DMS153 treated with DMSO at 0.1 percent for 48 hours (cell line): ENCODE measurements at regions not wholly inside any gene's neighbourhood (a gene's known extent, or its start where the extent isn't known, plus 50 kb on each side); places are given as distances from the start of the nearest gene placed in this dataset.

Experiments
- DNase-seq: peaks from one replicate; lab custom pipeline; 2025; ENCODE audit not compliant: unreplicated experiment; lab: John Stamatoyannopoulos, UW

DNA sequence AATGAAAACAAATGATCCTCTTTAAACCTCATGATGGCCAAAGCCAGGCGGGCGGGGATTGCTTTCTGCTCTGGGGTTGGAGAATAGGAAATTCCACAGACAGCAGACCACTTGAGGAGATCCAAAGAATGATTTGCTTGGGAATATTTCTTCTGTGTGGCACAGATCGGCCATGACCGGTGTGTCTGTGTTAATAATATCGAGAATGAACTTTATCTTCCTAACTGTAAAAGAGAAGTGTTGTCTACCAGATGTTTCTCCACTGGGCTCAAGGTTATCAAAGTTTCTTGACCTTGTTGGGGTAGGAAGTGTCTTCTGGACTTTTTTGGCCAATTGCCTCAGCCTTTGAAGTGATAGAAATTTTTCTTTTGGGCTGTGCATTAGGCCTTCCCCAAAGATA, 186.6 kb upstream of the ZFHX3 start:
- no peak for DNase-seq

DNA sequence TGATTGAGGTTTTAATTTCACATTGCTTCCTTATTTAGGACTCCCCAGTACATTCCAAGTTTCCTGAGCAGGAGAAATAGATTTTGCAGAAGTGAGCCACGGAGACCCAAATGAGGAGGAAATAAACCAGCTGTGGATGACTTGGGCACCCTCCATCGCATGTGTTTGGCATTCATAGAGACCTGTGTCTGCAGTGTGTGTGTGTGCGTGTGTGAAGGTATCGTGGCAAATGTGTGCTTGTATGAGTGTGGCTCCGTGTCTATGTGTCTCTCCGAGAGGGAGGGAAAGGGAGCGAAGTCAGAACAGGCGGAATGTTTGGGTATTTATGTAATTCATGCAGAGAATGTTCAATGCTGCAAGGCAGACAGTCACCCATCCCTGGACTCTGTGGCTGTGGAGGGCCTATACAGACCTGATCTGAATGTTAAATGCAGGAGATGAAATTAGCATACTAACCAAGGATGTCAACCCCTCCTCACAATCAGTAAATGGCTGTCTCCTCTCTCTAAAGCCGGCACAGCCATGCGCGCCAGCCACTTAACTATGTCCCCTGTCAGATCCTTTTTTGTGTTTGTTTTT, 186.0 kb upstream of the ZFHX3 start:
- DNase-seq = no peak

DNA sequence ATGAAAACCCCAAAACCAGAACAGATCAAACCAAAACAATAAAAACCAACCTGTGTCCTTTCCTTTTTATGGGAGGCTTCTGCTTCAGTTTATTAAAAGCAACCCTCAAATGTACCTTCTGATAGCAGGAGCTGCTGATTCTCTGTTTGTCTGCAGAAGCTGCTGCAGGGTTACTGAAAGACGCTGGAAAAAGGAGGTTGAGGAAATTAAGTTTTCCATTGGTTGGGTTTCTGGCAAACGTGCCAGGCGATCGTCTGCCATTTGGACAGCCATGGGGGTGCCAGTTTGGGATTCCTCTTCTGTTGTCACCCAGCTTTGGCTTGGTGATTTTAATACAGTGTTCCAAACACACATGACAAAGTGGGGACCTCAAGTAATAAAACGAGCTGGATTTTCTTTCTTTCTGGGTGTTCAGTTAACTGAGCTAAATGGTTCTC, 185.4 kb upstream of the ZFHX3 start:
- no peak for DNase-seq

DNA sequence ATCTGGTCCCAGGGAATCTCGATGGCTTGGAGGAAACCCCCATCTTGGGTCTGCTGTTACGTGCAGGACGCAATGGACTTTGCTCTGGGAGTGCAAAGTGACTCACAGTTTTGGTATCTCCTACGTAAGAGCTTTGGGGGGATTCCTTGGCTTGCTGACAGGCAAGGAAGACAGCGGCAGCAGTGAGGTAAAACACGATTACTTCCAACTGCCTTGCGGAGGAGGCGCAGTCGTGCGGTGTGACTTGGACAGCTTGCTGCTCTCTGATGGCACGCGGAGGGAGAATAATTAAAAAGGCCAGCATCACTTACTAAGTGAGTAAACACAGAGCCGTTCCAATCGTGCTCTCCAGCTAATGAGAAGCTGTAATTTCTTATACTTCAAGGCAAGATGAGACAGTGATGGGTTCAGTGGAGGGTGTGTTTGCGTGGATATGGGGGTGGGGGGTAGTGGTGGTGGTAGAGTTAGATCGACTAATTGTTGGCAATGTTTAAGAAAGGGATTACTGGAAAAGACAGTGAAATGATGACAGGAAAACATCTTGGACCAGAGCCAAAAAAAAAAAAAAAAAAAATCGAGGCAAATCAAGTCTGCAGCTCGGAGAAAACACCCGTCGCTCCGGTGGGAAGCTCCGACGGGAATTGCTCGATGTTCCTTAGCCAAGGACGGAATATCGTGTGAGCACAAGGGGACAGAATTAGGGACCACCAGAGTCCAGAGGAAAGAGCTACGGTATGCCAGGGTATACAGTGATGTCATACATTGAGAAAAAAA, 184.8 kb upstream of the ZFHX3 start:
- no peak for DNase-seq

DNA sequence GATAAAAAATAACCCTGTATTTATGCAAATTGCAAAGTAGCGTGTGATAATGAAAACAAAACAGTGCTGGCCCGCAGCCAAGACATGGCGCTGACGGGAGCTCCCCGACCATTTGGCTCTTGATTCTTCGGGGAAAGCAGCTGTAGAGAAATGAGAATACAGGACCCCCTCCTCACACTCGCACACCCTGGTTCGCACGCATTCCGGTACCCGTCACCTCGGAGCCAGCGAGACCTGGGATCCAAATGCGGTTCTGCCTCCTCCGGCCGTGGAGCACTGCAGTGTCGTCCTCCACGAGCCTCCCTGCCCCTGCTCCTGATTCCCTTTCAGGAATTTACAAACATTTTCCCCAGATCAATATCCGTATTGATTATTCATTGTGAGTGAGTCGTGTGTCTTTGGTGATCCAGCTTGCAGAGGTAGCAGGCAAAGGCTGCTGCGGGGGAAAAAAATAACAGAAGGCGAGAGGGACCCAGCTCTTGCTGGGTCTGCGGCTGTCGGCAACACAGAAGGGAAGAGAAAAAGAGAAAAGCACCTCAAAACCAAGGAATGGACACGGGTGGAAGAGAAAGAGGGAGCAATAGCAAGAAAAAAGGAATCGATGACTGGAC, 184.1 kb upstream of the ZFHX3 start:
- DNase-seq = no peak

DNA sequence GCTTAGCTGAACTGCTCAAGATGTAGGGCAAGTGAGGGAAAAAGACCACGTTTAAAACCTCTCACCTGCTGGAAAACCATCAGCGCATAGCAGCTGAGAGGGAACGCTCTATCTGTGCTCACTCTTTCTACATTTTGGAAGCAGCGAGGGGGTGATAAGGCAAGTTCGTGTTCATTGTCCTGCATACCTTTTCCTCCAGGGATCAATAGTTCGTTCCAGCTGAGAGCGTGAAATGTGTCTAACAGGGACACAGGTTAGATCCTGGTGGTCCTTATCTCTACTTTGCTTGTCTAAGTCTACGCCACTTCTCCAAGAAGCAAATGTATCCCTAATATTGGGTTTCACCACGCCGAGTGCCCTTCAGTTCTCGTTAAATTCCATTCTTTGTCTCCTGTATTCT, 183.5 kb upstream of the ZFHX3 start:
- DNase-seq = no peak

DNA sequence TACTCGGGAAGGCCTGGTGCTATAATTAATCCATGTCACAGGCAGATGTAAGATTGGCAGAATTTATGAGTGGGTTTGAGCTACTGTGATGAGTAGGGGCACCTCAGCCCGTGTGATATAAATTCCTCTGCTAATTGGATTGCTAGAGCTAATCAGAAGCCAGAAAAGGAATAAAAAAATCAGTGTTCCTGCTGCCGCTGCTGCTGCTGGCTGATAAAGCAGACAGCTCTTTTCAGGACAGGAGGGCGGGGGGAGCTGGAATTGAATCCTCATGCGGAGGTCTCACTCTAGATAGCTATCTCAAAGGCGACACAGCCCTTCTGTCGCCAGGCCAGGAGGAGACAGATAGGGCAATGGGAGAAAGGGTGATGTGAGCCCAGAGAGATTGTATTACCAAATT, 182.7 kb upstream of the ZFHX3 start:
- DNase-seq = no peak

DNA sequence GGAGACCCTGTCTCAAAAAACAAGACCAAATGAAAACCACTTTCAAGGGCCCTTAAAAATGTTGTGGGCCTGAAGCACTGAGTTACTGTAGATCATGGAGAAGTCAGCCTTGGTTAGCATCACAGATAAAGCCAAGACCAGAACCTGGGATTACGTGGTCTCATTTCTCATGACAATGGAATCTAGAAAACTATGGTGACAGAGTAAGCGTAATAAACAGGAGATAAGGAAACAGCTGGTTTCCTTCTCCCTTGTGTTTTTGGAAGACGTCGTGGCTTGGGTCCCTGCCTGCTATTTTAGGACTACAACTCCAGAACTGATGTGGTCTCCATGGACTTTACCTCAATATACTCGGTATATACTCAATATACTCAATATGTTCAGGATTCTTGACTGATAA, 180.7 kb upstream of the ZFHX3 start:
- DNase-seq = no peak

DNA sequence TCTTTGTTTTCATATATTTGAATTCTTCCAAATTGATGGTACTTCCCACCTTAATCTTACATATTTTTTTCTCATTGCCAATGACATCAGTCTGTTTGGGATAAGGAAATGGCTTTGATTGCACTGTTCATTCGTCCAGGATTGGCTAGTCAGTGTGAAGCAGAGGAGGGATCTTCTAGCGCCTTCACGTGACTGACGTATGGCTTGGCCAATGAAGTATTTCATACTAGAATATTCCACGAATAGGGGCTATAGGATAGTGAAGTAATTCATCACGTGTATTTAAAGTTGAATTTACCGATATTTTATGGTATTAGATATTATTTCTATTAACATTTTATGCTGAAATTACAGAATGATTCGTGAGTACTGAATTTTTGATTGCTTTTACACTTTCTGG, 178.7 kb upstream of the ZFHX3 start:
- no peak for DNase-seq

DNA sequence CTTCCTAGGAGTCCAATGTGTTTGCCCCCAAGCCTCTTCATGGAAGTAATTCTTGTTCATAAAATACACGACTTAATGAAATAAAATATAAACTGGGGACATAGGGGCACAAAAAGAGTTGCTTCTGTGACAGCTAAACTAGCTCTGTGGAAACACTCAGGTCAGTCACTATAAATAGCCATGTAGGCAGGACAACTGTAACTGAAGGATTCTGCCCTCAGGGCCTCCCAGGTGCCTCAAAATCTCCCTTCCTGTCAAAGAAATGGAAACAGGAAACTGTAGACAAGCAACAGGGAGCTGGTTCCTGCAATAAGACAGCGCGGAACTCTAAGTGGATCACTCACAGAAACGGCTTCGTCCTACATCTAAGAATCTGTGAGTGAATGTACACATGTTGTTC, 178.1 kb upstream of the ZFHX3 start:
- no peak for DNase-seq

DNA sequence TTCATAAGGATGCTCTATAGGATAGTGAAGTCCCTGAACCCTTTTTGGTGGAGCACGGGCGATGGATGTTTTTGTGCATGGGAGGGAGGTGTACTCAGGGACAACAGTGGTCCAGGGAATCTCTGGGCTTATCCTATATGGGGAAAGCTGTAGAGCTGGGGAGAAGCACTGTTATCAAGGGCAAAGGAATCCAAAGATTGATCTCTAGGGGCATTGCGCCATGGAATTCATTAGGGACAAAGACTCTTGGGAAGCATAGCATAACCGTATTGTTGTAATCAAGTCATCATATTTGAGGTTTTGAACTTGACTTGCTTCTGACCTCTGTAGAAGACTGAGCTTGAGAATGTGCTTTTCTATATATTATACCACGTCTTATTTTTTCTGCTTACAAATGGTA, 172.9 kb upstream of the ZFHX3 start:
- DNase-seq = no peak

DNA sequence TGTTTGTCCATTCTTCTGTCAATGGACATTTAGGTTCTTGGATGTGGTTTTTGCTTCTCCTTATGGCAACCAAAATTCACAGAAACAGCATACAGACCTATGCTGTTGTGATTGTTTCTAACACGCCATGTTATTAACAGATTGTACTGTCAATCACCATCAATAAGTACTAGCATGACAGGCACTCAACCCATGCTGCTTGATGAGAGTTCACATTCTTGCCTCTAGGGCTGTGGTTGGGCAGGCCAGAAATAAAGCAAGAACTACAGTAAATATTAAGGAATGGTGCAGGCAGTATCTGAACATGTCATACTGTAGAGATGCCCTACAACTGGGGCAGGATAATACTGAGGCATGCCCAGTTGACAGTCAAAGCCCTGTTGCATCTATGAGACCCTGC, 171.2 kb upstream of the ZFHX3 start:
- no peak for DNase-seq

DNA sequence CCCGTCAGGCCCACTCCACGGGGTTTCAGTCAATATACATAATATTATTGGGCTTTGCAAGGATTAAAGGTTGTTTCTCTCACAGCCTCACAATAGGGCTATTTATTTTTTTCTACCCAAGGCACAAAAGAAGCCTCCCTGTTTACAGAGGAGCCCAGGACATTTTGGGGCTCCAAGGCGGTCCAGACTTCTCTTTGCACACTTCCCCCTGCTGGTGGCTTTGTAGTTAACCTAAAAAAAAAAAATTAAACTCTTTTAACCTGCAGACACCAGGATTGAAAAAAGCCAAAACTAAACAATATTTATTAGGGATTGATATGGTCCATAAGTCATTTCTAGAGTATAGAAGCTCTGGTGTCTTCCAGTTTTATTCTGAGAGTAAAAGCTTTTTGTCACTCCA, 169.7 kb upstream of the ZFHX3 start:
- DNase-seq = peak; percentile 84

DNA sequence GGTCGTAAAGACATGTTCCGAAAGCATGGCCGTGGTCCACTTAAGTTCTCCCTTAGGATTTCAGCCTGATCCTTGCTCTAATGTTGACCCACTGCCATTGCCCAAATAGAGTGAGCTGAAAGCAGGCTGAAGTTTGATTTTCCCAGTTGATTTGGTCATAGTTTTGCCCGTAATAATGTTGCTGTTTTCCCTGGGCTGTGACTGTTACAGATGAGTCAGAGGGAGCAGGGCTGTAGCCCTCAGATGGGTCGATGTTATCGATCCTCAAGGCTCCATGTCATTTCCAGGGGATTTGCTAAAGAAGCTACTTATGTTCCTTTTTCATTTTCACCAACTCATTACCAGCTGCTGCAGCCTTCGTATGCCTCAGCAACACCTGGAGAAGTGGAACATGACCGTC, 169.0 kb upstream of the ZFHX3 start:
- peak; percentile 75 for DNase-seq

DNA sequence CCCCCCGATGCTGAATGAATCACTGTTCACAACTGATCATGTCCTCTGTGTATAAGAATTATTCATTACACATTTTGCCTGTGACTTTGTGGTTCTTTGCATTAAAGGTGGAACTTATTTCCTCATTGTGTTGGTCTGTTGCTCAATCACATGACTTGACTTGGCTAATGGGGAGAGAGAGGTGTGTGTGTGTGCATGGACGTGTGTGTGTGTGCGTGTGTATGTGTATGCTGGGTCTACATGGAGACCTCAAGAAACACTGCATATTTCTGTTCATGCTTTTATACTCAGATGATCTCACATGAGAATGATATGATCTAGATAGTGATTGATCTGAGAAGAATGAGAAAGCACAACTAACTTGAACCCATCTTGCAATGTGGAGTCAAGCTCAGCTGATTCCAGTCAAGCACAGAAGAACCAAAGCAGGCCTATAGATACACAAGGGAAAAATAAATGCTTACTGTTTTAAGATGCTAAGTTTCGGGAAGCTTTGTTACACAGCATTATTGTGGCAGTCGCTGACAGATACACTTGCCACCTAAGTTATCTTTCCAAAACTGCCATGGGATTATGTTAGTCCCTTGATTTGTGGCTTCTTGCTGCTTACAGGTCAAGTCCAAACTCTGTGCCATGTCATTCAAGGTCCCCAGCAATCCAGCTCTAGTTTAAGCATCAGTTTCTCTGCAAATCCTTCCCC, 167.9 kb upstream of the ZFHX3 start:
- no peak for DNase-seq

DNA sequence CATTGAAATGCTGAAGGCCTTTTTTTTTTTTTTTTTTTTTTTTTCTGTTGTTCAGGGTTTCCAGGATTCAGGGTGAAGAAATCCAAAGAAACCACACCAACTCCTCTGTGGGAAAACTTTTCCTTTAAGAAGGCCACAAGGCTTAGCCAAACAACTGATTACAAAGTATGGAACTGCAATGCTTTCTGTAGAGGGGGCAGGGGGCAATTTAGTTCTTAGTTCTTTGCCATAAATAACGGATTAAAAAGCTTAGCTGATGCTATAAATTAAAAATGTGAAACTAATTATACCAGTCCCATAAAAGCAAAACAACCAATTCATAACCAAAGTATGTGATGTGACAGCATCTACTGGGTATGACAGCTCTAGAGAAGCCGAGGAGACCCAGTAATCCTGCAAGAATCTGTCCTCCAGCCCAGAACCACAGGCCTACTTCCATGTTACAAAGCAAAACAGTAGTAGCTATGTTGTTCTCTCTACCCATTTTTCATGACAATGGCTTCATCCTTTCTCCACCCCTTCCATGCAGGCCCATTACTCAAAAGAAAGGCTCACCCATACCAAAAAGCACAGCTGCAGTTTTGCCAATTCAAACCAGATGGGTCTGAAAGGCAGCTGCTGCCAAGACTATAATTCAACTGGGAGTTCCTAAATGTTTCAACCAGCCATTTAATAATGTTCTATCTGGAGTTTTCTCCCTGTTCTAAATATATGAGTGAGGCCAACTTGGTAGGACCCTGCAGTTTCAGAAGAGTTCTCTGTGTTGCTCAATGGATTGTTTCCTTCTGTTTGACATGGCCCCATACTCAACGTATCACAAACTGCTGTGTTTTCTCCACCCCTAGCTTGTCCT, 167.1 kb upstream of the ZFHX3 start:
- DNase-seq = no peak

DNA sequence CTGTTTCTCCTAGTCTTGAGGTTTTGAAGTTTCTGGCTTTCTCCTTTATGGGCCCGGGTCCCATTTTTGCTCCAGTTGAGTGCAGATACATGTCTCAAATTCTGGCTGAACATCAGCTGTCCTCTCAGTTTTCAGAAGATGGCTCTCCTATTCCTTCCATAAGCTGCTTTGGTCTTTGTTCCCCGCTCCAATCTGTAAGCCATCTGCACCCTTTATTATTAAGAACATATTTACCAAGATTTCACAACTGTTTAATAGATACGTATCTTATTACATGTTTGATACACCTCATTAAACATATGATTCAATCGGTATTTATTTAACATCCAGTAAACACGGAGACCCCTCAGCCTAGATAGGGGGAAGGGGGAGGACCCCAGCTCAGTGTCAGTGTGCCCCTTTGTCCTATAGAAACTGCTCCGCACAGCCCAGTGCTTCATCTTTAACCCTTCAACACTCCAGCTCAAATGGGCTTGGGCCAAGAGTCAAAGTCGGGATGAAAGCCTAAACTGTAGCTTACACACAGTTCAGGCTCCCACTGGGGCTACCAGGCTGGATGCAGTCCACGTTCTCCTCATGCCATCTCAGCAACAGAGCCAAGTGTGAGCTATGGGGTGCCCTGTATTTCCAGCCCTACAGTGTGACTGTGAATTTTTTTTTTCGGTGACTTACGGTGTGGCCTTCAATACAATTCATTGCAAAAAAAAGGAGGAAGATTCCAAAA, 166.0 kb upstream of the ZFHX3 start:
- DNase-seq = peak; percentile 39

DNA sequence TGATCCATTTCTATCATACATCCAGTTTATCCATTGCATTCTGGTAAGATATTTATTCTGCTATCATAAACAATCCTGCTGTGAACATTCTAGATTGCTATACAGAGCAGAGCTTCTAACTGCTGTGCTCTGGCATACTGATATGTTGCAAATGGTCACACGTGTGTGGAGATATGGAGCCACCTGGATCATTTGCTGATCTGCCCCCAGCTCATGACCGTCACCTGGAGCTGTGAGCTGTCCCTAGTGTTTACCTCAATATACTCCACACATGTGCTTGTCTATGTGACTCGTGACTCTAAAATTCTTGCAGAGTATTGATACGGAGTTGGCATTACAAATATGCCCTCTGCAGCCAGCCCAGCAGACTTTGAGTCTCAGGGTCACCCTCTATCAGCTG, 164.5 kb upstream of the ZFHX3 start:
- no peak for DNase-seq

DNA sequence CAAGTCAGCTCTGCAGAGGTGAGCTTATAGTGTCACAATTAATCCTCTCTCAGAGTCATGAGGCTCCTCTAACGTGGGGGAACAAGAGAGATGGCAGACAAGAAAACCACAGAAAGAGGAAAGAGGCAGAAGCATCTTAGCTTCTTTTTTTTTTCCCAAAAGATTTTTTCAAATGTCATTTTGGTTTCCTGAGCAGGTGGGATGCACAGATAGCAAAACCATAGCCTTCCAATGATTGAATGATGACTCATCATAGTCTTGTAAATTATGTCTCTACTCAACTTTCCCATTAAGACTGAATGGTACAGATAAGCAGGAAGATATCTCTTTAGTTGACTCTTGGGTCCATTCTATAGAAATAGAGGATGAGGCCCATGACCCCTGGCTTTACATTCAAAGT, 162.8 kb upstream of the ZFHX3 start:
- DNase-seq = no peak

DNA sequence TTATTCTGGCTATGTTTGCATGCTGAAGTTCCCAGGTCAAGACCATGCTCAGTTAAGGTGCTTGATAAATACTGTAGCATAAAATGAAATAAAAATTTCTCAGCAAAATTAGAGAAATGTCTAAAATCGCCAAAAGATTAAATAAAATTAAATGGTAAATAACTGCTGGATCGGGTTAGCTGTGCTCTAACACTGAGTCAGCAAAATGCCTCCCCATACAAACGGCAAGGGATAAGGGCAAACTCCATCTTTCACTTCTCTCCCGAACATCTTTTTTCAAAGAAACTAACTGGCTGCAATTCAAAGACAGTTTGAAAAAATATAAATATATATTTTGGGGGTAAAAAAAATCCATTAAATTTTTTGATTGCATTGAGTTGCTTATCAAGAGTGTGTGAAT, 162.2 kb upstream of the ZFHX3 start:
- DNase-seq = no peak
